PFSK-1 (cell line): ENCODE measurements at regions not wholly inside any gene's neighbourhood (a gene's known extent, or its start where the extent isn't known, plus 50 kb on each side); places are given as distances from the start of the nearest gene placed in this dataset.

Experiments used
- TAF1 ChIP-seq: IDR thresholded peaks from 2 replicates; pipeline ENCODE4 v1.6.1; 2012; ENCODE audit warnings: low read length, control low read depth, borderline replicate concordance; ENCODE audit not compliant: insufficient read depth
- TF ChIP-seq, protein P1 (sequence below), 2 experiments: IDR thresholded peaks; 2 replicates each; pipeline versions ENCODE4 v1.6.1 to v1.8.0; 2011 to 2012; ENCODE audit warnings: low read depth in 2 of 2, low read length in 2 of 2, control low read depth in 1 of 2, inconsistent platforms in 1 of 2, mild to moderate bottlenecking in 1 of 2, moderate library complexity in 1 of 2; ENCODE audit not compliant: insufficient read depth in 1 of 2

DNA sequence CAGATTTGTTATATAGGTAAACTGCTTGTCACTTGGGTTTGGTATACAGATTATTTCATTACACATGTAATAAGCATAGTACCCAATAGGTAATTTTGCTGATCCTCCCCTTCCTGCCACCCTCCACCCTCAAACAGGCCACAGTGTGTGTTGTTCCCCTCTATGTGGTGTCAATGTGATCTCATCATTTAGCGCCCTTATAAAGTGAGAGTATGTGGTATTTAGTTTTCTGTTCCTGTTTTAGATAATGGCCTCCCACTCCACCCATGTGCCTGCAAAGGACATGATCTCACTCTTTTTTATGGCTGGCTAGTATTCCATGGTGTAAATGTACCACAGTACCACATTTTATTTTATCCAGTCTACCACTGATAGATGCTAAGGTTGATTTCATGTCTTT, 522.1 kb upstream of the LRRC7 start:
- no peak for TF ChIP-seq TAF1
- TF ChIP-seq, protein P1, sequence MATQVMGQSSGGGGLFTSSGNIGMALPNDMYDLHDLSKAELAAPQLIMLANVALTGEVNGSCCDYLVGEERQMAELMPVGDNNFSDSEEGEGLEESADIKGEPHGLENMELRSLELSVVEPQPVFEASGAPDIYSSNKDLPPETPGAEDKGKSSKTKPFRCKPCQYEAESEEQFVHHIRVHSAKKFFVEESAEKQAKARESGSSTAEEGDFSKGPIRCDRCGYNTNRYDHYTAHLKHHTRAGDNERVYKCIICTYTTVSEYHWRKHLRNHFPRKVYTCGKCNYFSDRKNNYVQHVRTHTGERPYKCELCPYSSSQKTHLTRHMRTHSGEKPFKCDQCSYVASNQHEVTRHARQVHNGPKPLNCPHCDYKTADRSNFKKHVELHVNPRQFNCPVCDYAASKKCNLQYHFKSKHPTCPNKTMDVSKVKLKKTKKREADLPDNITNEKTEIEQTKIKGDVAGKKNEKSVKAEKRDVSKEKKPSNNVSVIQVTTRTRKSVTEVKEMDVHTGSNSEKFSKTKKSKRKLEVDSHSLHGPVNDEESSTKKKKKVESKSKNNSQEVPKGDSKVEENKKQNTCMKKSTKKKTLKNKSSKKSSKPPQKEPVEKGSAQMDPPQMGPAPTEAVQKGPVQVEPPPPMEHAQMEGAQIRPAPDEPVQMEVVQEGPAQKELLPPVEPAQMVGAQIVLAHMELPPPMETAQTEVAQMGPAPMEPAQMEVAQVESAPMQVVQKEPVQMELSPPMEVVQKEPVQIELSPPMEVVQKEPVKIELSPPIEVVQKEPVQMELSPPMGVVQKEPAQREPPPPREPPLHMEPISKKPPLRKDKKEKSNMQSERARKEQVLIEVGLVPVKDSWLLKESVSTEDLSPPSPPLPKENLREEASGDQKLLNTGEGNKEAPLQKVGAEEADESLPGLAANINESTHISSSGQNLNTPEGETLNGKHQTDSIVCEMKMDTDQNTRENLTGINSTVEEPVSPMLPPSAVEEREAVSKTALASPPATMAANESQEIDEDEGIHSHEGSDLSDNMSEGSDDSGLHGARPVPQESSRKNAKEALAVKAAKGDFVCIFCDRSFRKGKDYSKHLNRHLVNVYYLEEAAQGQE (IDR thresholded peaks at IDR 0.05; ENCODE audit: insufficient read depth in 1 of 2, low read depth in 2 of 2, low read length in 2 of 2), result no peak
